OCI-LY3 (cell line): ENCODE measurements at regions not wholly inside any gene's neighbourhood (a gene's known extent, or its start where the extent isn't known, plus 50 kb on each side); places are given as distances from the start of the nearest gene placed in this dataset.
A peak's percentile ranks its signal among the peaks of the same experiment; 100 is the strongest.
"Not testable (repeated sequence)": the region's sequence is repeated elsewhere in the genome, so short reads cannot be mapped to it uniquely, and the experiment has no call there.

Source experiments
- H2AFZ ChIP-seq: fragments of 200-600, 300-600 bp; shearing (Covaris generic); 2 replicates; pipeline ENCODE4 v1.6.0; 2014; ENCODE audit warnings: antibody characterized with exemption, low read depth, low read length
- H3K27ac ChIP-seq: fragments of 200-600, 300-600 bp; sonication (generic); 2 replicates; pipeline ENCODE4 v1.5.1; 2014; ENCODE audit warnings: mild to moderate bottlenecking, low read length, moderate library complexity, mixed read lengths
- H3K27me3 ChIP-seq: fragments of 200-600, 300-600 bp; sonication (generic); 2 replicates; pipeline ENCODE4 v1.6.1; 2014; ENCODE audit warnings: low read depth, low read length, mixed read lengths
- H3K36me3 ChIP-seq: fragments of 200-600, 300-600 bp; sonication (generic); replicated peaks from 2 replicates; pipeline ENCODE3; 2014; ENCODE audit warnings: low read depth, low read length, mixed read lengths
- H3K4me1 ChIP-seq: fragments of 300-600, 200-600 bp; sonication (generic); 2 replicates; pipeline ENCODE4 v1.6.1; 2014; ENCODE audit warnings: low read length, mixed read lengths
- H3K4me2 ChIP-seq: fragments of 200-600, 300-600 bp; sonication (generic); 2 replicates; pipeline ENCODE4 v1.6.1; 2014; ENCODE audit warnings: low read length, mixed read lengths
- H3K4me3 ChIP-seq: fragments of 300-600, 200-600 bp; sonication (generic); 2 replicates; pipeline ENCODE4 v1.5.1; 2014; ENCODE audit warnings: antibody characterized with exemption, mild to moderate bottlenecking, low read length, moderate library complexity
- H3K79me2 ChIP-seq: fragments of 300-600, 200-600 bp; shearing (Covaris generic); 2 replicates; pipeline ENCODE4 v1.6.1; 2014; ENCODE audit warnings: mild to moderate bottlenecking, low read length, mixed read lengths
- H3K9ac ChIP-seq: fragments of 300-600, 200-600 bp; shearing (Covaris generic); 2 replicates; pipeline ENCODE4 v1.6.0; 2014; ENCODE audit warnings: mild to moderate bottlenecking, low read length, moderate library complexity
- H3K9me3 ChIP-seq: fragments of 200-600, 300-600 bp; shearing (Covaris generic); 2 replicates; pipeline ENCODE4 v1.6.1; 2014; ENCODE audit warnings: low read length, mixed read lengths; ENCODE audit not compliant: insufficient read depth
- H4K20me1 ChIP-seq: fragments of 200-600, 300-600 bp; sonication (generic); 2 replicates; pipeline ENCODE4 v1.6.1; 2016; ENCODE audit warnings: low read length, mixed read lengths; ENCODE audit not compliant: insufficient read depth
- CTCF ChIP-seq: fragments of 200-600, 300-600 bp; sonication (generic); IDR thresholded peaks from 2 replicates; pipeline ENCODE4 v1.5.1; 2014; ENCODE audit warnings: antibody characterized with exemption, low read length, low read depth
- EZH2phosphoT487 ChIP-seq: fragments of 200-600 bp; shearing (Covaris generic); IDR thresholded peaks from 2 replicates; pipeline ENCODE4 v1.6.1; 2018; ENCODE audit warnings: antibody characterized with exemption, mixed run types, low read depth

- TF ChIP-seq EZH2phosphoT487 (no peak), CTCF (no peak)
- H3K27ac ChIP-seq: no peak overlapping the region
These were observed 464.2 kb upstream of the FSHR start for GRCh38 chr2:49618491-49618890.

GRCh38 chr2:49616800-49617199 is 462.5 kb upstream of the FSHR start:
- Histone ChIP-seq H3K27ac (no peak overlapping the region), H4K20me1 (no peaks in the 10 kb centered on the region), H3K9me3 (no peaks in the 10 kb centered on the region), H3K4me1 (no peaks in the 10 kb centered on the region), H3K4me2 (no peak overlapping the region), H3K27me3 (no peaks in the 10 kb centered on the region), H2AFZ (no peak overlapping the region), H3K9ac (no peak overlapping the region), H3K36me3 (no peaks in the 10 kb centered on the region), H3K4me3 (no peak overlapping the region), H3K79me2 (no peaks in the 10 kb centered on the region)
- TF ChIP-seq EZH2phosphoT487 (no peak), CTCF (peak; percentile 62)

More at GRCh38 chr2:49618491-49618890, 464.2 kb upstream of the FSHR start:
- Histone ChIP-seq H3K36me3 (no peaks in the 10 kb centered on the region), H3K4me3 (no peak overlapping the region), H3K79me2 (no peaks in the 10 kb centered on the region), H2AFZ (no peak overlapping the region), H3K4me1 (no peaks in the 10 kb centered on the region), H3K9ac (no peak overlapping the region), H3K27me3 (no peaks in the 10 kb centered on the region), H3K4me2 (no peak overlapping the region), H3K9me3 (no peaks in the 10 kb centered on the region), H4K20me1 (no peaks in the 10 kb centered on the region)

- H4K20me1 ChIP-seq: not testable (repeated sequence)
These were observed 457.5 kb upstream of the FSHR start for GRCh38 chr2:49611796-49612195.

GRCh38 chr2:49600524-49600923 is 446.2 kb upstream of the FSHR start:
- Histone ChIP-seq H3K79me2 (no peaks in the 10 kb centered on the region), H3K4me1 (no peaks in the 10 kb centered on the region), H3K4me3 (no peak overlapping the region), H4K20me1 (no peaks in the 10 kb centered on the region), H3K9ac (no peak overlapping the region), H2AFZ (peak overlapping the region; percentile 39; the same call in 1 of the 2 replicates), H3K36me3 (no peaks in the 10 kb centered on the region), H3K9me3 (no peaks in the 10 kb centered on the region), H3K27ac (no peak overlapping the region), H3K27me3 (no peaks in the 10 kb centered on the region), H3K4me2 (no peak overlapping the region)
- TF ChIP-seq CTCF (no peak), EZH2phosphoT487 (no peak)

More at GRCh38 chr2:49611796-49612195, 457.5 kb upstream of the FSHR start:
- H3K79me2 ChIP-seq, H3K4me1 ChIP-seq, H3K36me3 ChIP-seq, H2AFZ ChIP-seq, H3K4me2 ChIP-seq, H3K27ac ChIP-seq, H3K4me3 ChIP-seq, H3K9ac ChIP-seq, H3K27me3 ChIP-seq, H3K9me3 ChIP-seq: not testable (repeated sequence)

- Histone ChIP-seq H3K9ac (no peak overlapping the region), H3K27me3 (no peaks in the 10 kb centered on the region), H3K36me3 (no peaks in the 10 kb centered on the region), H3K27ac (no peak overlapping the region), H3K4me2 (no peak overlapping the region), H3K9me3 (no peaks in the 10 kb centered on the region), H3K4me3 (no peak overlapping the region), H3K4me1 (no peaks in the 10 kb centered on the region), H4K20me1 (no peaks in the 10 kb centered on the region), H2AFZ (no peak overlapping the region), H3K79me2 (no peaks in the 10 kb centered on the region)
- TF ChIP-seq CTCF (no peak), EZH2phosphoT487 (no peak)
These were observed 443.9 kb upstream of the FSHR start for GRCh38 chr2:49598231-49598630.
